ENCODE measurements at regions not wholly inside any gene's neighbourhood (a gene's known extent, or its start where the extent isn't known, plus 50 kb on each side); places are given as distances from the start of the nearest gene placed in this dataset.
"Not testable (repeated sequence)": the region's sequence is repeated elsewhere in the genome, so short reads cannot be mapped to it uniquely, and the experiment has no call there.

DNA sequence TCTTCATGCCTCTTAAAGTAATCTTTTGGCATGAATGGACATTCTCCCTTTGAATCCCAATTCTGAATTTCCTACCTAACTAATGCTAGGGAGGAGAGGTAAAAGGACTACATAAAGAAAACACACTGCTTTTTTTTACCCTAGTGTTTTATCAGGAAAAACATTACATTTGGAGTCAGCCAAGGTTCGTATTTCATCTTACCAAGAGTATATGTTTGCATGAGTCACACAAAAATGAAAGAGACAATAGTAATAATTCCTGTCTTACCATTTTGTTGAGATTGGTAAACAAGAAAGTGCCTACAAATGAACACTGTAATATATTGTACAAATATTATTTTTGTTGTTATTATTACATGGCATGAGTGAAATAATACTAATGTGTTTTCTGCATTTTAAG lies 112.9 kb upstream of the WARS2 start:
- DNase-seq (ENCODE audit: low read depth): no peak

GRCh38 chr1:119254067-119254720 lies 113.7 kb upstream of the WARS2 start:
- no peak for DNase-seq (ENCODE audit: low read depth)

GRCh38 chr1:119256089-119256488 lies 112.5 kb upstream of the HAO2 start:
- not testable (repeated sequence) for DNase-seq (ENCODE audit: low read depth)

DNA sequence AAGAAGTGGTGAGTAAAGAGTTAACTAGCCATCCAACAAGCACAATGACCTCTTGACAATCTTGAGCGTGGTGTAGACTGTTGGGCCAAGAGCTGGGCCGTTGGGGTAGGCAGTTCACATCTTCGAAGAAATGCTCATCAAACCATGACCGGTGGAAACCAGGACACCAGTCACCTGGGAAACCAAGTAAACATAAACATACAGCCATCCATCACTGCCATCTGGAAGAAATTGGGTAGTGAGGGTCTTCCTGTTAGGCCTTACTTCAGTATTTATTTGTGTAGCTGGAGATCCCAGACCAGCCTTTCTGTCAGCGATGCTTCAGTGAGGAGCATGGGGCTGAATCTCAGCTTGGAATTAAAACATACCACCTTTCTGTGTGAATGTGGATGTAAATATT lies 108.1 kb upstream of the HAO2 start:
- DNase-seq (ENCODE audit: low read depth): no peak

GRCh38 chr1:119266386-119266785 lies 102.2 kb upstream of the HAO2 start:
- no peak for DNase-seq (ENCODE audit: low read depth)

GRCh38 chr1:119266858-119267257 lies 101.7 kb upstream of the HAO2 start:
- no peak for DNase-seq (ENCODE audit: low read depth)

GRCh38 chr1:119267288-119267687 lies 101.3 kb upstream of the HAO2 start:
- not testable (repeated sequence) for DNase-seq (ENCODE audit: low read depth)

- DNase-seq (ENCODE audit: low read depth): no peak
Measured at GRCh38 chr1:119268879-119269278, 99.7 kb upstream of the HAO2 start.

- peak; percentile 12 for DNase-seq (ENCODE audit: low read depth)
Measured at GRCh38 chr1:119275145-119276134, 93.1 kb upstream of the HAO2 start.

DNA sequence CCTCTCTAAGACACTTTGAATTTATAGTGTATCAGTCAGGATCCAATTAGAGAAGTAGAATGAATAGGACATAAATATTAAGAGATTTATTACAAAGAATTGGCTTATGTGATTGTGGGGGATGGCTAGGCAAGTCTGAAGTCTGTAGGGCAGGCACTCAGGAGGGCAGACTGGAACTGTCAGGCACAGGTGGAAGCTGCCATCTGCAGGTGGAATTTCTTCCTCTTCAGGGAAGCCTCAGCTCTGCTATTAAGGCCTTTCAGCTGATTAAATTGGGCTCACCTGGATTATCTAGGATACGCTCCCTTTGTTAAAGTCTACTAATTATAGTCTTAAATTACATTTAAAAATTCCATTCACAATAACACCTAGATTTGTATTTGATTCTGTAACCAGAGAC lies 92.0 kb upstream of the HAO2 start:
- DNase-seq (ENCODE audit: low read depth): no peak

DNA sequence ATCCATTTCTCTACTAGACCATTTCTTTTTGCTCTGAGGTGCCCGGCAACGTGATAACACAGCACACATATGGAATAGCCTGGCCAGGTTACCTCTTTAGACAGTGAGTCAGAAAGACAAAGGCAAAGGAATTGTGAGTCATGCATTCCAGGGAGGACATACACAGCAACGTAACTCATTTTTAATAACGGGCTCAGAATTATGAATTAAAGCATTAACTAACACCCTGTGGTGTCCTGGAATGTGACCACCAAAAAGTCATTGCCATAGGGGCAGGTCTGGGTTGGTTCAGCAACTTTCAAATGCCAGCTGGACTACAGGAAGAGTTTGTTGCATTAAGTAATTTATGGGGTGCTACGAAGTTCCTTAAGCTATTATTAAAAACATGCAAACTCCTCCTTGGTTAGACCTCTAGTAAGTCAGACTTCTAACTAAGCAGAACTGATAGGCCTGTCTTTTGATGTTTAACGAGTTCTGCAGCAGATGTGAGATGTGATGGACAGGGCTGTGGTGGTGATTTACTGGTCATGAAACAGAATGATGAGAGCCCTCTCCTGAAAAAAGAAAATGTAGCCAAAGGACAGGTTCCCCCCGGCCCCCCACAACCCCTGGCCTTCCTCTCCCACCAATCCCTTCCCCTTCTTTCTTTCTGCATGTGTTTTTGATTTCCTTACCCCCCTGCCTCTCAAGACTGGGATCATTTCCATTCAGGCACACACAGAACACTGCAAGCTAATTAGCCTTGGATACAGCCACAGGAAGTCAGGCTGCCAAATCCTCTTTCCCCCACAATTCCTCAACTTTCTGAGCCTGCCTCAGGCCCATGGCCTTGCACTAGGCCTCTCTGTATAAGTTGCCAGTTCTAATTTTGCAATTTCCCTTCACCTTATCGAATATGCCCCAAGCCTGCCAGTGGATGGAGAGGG lies 88.9 kb upstream of the HAO2 start:
- no peak for DNase-seq (ENCODE audit: low read depth)

- no peak for DNase-seq (ENCODE audit: low read depth)
Measured at GRCh38 chr1:119285482-119285881, 83.1 kb upstream of the HAO2 start.

DNA sequence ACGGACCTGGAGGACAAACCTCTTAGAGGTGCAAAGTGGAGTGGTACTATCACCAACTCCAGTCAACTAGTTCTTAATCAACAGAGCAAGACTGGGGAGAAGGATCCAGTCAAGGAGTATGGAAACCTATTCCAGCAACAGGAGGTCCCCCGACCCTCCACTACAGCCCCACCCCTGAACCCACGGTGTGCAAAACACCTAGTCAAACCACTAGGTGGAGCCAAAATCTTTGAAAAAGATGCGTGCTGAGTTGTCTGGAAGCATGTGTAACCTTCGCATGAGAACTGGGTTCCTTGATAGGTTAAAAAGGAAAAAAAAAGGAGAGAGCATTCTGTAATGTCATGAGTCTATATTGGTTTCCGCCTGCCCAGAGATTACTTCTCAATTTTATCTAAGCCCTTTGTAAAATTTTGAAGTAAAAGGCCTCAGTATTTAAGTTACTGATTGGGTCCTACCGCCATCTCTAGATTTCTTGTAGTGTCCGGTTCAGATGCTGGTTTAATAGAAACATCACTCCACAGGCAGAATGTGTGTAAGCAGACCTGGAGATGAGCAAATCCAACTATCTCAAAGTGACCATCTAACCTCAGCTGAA lies 81.9 kb upstream of the HAO2 start:
- peak; percentile 15 for DNase-seq (ENCODE audit: low read depth)

GRCh38 chr1:119288751-119289150 lies 79.8 kb upstream of the HAO2 start:
- no peak for DNase-seq (ENCODE audit: low read depth)

DNA sequence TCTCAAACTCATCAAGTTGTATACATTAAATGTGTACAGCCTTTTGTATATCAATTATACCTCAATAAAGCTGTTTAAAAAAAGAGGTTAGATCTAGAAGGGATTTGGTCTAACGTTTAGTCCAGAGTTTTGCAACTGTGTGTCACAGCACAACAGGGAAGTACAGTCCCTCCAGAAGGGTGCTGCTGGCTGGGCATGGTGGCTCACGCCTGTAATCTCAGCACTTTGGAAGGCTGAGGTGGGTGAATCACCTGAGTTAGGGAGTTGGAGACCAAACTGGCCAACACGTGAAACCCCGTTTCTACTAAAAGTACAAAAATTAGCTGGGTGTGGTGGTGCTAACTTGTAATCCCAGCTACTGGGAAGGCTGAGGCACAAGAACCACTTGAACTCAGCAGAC lies 78.3 kb upstream of the HAO2 start:
- DNase-seq (ENCODE audit: low read depth): no peak

DNA sequence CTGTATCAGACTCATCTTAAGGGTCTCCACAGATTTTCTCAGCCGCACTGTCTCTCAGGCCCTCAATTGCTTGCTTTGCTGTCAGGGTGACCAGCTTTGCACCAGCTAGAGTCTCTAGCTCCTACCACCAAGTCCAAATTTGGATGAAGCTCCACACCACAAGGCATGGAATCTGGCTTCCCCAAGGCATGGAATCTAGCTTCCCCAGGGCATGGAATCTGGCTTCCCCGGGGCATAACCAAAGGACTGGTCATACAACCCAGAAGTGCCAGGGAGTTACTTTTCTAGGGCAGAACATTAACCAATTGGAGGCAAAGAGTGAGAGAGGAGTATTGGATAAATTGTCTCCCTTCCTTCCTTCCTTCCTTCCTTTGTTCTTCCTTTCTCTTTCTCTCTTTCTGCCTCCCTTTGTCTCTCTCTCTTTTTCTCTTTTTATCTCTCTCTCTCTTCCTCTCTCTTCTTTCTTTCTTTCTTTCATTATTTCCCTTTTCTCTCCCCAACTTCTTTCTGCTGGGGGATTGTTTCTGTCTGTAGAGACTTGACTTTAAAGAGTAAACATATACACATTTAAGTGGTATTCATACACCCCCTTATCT lies 76.9 kb upstream of the HAO2 start:
- DNase-seq (ENCODE audit: low read depth): no peak

DNA sequence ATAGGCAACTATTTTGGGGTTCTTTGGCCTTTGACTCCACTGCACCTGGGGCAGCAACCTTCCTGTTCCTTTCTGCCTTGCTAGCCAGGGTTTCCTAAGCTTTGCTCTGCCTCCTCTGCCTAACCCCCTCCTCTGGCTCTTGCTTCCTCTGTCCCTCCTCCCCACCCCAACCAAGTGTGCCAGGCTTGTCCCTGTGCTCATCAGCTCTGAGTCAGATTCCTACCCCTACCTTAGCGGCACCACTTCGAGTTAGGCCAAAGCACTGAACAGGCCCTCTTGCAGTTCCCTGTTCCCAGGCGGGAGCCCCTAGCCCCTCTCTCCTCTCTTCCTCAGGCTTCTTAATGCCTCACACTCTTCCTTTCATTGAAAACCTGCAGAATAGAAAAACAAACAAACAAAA lies 74.8 kb upstream of the HAO2 start:
- DNase-seq (ENCODE audit: low read depth): no peak

- DNase-seq (ENCODE audit: low read depth): no peak
Measured at GRCh38 chr1:119294199-119294598, 74.4 kb upstream of the HAO2 start.

DNA sequence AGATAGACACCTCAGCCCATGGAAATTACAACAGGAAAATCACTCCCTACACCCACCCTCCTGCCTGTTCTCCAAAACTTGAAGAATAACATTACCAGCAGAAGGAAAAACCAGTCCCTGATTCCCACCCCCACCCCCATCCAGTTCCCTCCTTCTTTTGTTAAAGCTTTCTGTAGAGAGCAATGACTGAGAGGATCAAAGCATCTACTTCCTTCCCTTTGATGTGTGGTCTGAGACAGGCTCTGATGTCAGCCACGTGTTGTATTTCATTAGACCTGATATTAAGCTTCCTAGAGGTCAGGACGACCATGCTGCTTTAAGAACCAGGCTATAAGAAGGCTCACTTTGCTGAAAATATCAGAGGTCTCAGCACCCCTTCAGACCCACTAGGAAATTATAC lies 73.9 kb upstream of the HAO2 start:
- no peak for DNase-seq (ENCODE audit: low read depth)

DNA sequence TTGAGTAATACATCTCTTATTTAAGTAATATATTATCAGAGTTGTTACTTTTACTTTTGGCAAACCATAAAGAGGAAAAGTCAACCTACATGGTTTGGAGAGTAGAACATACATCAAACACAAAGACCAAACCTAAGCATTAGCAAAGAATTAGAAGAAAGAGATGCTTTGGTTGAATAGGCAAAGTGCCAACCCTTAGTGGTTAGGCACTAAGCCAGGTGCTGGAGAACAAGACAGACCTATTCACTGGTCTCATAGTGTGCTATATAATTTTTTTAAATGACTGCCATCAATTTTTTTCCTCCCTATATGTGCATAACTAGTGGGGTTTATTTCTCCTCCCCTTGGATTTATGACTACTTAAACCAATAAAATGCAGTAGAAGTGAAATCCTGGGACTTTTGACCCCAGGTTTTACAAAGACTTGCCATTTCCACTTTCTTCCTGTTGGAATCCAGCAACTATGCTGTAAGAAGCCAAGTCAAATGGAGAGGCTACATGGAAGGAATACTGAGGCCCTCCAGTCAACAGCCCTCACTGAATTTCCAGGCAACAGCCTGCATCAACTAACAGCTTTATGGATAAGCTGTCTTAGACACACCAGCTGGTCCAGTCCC lies 69.8 kb upstream of the HAO2 start:
- DNase-seq (ENCODE audit: low read depth): no peak

DNA sequence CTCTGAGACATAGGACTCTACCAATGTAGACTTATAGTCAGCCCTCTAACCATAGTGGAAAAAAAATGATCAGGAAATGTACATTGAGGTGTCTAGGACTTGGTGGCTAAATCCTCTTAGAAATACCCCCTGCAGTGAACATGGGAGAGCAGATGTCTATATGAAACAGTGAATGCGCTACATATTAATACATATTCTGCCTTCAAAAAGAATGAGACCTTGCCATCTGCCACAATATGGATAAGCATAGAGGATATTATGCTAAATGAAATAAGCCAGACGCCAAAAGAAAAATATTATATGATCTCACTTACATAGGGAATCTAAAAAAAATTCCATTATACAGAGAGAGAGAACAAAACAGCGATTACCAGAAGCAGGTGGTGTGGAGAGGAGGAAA lies 66.6 kb upstream of the HAO2 start:
- no peak for DNase-seq (ENCODE audit: low read depth)

Measured in activated T-cell treated with anti-CD3 and anti-CD28 coated beads for 48 hours (primary cell).